D721Med (cell line): ENCODE measurements at regions not wholly inside any gene's neighbourhood (a gene's known extent, or its start where the extent isn't known, plus 50 kb on each side); places are given as distances from the start of the nearest gene placed in this dataset.

Experiments used
- DNase-seq: peaks from one replicate; pipeline ENCODE4 v3.0.0; 2011; ENCODE audit warnings: low spot score; ENCODE audit not compliant: insufficient read length
- FAIRE-seq: peaks from 2 replicates; lab custom pipeline; 2011; peaks lifted over from hg19 to GRCh38; lab: Jason Lieb, UNC
- TF ChIP-seq, protein P1 (sequence below): IDR thresholded peaks from 2 replicates; pipeline ENCODE4 v1.5.1; 2012; ENCODE audit warnings: mild to moderate bottlenecking, control low read depth; ENCODE audit not compliant: insufficient read depth; ENCODE audit errors: missing control alignments

DNA sequence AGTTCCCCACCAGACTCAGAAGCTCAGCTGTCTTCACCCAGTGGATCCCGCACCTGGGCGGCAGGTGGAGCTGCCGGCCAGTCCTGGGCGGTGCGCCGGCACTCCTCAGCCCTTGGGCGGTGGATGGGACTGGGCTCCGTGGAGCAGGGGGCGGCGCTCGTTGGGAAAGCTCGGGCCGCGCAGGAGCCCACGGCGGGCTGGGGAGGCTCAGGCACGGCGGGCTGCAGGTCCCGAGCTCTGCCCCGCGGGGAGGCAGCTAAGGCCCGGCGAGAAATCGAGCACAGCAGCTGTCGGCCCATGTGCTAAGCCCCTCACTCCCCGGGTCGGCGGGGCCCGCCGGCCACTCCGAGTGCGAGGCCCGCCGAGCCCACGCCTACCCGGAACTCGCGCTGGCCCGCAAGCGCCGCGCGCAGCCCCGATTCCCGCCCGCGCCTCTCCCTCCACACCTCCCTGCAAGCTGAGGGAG, 560.0 kb downstream of the BRINP1 start:
- TF ChIP-seq, protein P1, sequence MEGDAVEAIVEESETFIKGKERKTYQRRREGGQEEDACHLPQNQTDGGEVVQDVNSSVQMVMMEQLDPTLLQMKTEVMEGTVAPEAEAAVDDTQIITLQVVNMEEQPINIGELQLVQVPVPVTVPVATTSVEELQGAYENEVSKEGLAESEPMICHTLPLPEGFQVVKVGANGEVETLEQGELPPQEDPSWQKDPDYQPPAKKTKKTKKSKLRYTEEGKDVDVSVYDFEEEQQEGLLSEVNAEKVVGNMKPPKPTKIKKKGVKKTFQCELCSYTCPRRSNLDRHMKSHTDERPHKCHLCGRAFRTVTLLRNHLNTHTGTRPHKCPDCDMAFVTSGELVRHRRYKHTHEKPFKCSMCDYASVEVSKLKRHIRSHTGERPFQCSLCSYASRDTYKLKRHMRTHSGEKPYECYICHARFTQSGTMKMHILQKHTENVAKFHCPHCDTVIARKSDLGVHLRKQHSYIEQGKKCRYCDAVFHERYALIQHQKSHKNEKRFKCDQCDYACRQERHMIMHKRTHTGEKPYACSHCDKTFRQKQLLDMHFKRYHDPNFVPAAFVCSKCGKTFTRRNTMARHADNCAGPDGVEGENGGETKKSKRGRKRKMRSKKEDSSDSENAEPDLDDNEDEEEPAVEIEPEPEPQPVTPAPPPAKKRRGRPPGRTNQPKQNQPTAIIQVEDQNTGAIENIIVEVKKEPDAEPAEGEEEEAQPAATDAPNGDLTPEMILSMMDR, result no peak
- no peak for FAIRE-seq
- no peak for DNase-seq

DNA sequence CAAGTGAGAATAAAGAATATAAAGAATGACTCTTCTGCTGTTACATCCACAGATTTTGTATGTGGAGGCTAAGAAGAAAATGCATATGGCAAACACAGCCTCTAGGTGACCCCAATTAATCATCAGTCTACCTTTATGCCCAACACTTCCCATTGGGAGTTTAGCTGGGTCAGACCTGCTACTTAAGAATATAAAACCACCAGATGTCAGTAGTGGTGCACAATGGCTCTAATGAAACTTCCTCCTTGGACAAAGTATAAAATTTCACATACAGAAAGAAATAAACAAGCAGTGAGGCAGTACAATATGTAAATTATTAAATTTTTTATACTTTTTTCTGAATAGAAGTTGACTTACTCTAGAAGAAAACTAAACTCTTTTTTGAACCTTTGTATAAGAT, 539.9 kb downstream of the BRINP1 start:
- no peak for DNase-seq
- FAIRE-seq, result no peak
- TF ChIP-seq, protein P1, result peak; percentile 28

DNA sequence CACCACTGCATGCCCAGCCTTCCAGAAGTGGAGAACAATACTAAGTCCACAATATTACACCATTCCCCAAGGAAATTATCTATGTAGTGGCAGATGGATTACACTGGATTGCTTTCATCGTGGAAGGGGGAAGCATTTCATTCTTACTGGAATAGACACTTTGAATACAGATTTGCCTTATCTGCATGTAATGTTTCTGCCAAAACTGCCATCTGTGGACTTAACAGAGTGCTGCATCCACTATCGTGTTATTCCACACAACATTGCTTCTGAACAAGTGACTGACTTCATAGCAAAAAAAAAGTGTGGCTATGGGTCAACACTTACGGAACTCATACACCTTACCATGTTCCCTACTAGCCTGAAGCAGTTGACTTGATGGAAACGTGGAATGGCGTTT, 536.9 kb downstream of the BRINP1 start:
- TF ChIP-seq, protein P1, result no peak
- DNase-seq, result no peak
- FAIRE-seq, result no peak

DNA sequence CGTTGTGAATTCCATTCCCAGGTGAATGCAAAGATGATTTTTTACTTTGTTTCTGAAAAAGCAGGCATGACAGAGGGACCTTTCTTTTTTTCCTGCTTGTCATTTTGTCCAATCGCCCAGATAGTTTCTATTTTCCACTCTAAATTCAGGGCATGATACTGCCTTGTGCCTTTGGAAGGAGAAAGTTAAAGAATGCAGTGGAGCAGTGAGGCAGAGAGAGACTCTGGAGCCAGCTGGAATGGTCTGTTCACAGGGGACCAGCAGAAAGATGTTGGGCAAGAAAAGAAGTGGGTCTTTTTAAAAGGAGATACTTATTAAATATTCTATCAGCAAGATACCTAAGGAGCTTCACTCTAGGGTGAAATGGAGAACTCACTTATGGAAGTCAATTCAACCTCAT, 532.3 kb downstream of the BRINP1 start:
- no peak for FAIRE-seq
- no peak for DNase-seq
- TF ChIP-seq, protein P1, result no peak

DNA sequence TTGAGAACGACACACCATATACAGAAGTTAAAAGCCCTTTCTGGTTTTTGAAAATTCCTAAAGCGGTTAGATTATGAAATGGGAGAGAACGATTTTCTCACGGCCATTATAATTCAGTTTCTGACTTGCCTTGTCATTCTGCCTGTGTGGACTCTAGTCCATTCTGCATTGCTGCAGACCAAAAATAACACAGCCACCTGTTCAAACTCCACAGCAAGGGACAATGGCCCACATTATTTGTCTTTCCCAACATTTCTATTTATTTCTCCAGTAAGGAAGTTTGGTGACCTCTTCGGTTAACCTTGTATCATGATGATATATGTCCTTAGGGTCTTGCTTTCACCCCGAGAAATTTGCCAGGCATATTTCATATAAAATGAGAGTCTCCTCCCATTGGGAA, 497.7 kb downstream of the BRINP1 start:
- FAIRE-seq, result no peak
- TF ChIP-seq, protein P1, result no peak
- no peak for DNase-seq

DNA sequence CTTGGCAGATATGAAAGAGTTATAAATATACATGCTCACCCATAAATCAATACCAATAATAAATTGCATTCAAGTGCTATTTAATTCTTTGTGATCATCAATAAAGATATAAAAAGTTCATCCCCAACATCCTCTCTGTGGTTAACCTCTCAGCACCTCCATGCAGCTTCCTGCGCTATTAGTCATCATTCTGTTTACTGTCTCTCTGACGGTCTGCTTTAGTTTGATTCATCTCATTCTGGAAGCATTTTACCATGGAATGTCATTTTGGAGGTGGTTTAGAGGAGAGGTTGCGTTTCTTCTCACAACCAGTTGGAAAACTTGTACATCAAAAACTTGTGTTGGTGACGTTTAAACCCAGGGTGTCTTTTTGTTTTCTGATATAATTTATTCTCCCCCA, 486.6 kb downstream of the BRINP1 start:
- TF ChIP-seq, protein P1, result no peak
- DNase-seq, result no peak
- FAIRE-seq, result no peak

DNA sequence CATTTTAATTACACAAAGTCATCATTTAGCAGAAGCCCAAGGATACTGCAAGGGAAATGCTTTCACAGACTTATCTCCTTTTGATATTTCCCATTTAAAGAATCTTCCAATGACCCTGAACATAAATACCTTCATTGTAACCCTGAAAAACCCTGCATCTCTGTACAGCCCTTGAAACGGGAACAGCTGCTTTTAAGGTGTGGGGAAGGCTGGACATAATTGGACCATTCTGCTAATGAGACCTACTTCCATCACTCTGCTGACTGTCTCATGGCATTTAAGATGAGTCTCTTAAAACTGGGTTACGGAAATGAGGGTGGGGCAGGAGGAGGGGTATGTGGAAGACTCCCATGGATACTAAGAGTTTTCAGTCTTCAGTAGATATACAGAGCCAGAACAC, 485.8 kb downstream of the BRINP1 start:
- FAIRE-seq (no peak), DNase-seq (no peak)
- TF ChIP-seq, protein P1, result no peak
